CD4-positive, alpha-beta T cell treated with Interleukin-15 for 1 hour (primary cell): ENCODE measurements at regions not wholly inside any gene's neighbourhood (a gene's known extent, or its start where the extent isn't known, plus 50 kb on each side); places are given as distances from the start of the nearest gene placed in this dataset.
"Not testable (repeated sequence)": the region's sequence is repeated elsewhere in the genome, so short reads cannot be mapped to it uniquely, and the experiment has no call there.

Source experiments
- DNase-seq: peaks from one replicate; pipeline ENCODE4 v3.0.0-alpha.2; 2020

GRCh38 chr6:125354649-125355048 is 52.9 kb upstream of the HDDC2 start:
- no peak for DNase-seq

GRCh38 chr6:125356884-125357283 is 55.1 kb upstream of the HDDC2 start:
- no peak for DNase-seq

- peak; percentile 16 for DNase-seq
Observed at GRCh38 chr6:125357515-125358256, 55.9 kb upstream of the HDDC2 start.

DNA sequence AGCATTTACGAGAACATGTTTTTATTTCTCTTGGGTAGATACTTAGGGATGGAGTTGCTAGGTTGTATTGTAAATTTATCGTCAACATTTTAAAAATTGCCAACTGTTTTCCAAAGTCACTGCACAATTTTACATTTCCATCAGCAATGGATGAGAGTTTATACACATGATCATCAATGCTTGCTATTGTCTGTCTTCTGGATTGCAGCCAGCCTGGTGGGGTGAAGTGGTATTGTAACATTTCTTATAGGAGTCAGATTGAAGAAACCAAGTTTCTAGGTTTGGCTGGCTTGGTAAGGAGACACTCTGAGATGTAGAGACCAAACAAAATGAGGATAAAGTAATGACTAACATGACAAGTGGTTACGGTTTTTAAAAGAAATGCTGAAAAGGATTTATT is 57.1 kb upstream of the HDDC2 start:
- no peak for DNase-seq

GRCh38 chr6:125361868-125362267 is 60.1 kb upstream of the HDDC2 start:
- no peak for DNase-seq

DNA sequence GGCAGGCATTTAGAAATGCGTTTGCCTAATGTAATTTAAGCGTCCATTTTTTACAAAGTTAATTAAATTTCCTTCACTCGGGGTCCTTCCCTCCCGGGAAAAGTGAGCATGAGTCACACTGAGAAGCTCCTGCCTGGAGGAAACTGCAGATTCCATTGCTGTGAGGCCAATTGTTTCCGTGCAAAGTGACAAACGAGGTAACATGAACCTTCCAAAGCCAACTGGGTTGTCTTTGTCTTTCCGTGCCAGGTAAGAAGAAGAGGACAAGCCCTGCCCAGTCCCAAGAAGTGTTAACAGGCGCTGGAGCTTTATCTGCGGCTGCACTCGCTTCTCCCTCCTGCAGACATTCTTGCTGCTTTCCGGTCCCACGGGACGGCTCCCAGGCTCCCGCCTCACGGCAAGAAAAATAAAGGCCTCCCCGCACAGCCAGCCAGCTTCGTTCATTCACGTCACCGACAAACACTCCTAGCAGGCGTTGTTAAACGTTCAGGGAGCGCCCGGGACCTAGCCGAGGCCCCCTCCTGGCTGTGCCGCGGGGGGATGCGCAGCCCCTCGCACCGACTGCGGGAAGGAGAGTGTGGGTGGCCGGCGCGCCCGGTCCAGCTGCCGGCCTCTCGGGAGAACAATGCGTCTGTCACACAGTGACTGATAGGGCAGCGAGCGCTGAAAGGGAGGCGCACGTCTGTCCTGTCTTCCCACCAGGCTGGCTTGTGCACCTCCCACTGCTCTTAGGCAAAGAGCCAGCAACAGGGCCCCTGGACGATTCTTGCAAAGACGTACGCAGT is 61.5 kb upstream of the HDDC2 start:
- DNase-seq = no peak

GRCh38 chr6:125363824-125364165 is 62.0 kb upstream of the HDDC2 start:
- no peak for DNase-seq

- no peak for DNase-seq
Observed at GRCh38 chr6:125365230-125365629, 63.5 kb upstream of the HDDC2 start.

DNA sequence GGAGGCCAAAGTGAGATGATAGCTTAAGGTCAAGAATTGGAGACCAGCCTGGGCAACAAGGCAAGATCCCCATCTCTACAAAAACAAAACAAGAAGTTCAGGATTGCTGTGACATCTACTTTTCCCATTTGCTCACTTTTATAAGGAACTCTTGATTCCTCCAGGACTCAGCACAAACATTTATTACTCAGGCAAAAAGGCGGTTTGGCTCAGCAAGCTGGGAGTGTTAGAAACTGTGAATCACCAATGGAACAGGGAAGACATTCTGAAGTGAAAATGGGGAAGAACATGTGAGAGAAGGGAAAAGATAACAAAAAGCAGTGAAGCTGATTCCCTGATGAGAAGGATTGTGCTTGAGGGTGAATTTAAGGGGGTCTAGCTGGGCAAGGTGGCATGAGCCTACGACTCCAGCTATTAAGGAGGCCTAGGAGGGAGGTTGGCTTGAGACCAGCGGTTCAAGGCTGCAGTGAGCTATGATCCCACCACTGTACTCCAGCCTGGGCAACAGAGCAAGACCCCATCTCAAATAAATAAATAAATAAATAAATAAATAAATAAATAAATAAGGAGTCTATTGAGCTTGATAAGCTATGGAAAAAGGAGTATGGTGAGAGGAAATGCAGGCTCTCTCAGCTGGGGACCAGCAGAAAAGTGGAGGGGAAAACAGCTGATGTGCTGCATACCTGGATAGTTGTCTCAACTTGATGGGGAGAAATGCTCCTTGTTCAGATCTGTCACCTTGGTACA is 65.4 kb upstream of the HDDC2 start:
- DNase-seq = no peak

DNA sequence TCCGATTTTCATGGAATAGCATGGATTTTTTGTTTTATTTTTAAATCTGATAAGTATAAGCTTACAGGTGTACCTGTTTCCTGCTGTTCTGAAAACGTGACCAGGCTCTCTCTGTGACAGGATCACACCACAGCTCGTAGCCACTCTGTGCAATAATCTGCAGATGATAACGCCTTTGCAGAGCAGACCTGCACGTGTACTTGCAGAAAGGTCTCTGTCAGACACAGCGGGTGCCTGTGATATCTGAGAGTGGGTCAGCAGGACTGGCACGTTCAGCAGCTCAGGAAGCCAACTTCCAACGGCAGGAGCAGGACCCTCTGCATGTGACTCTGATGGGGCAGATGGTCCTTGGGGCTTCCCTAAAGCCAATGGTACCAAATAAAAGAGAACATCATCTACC is 68.6 kb upstream of the HDDC2 start:
- DNase-seq = no peak

GRCh38 chr6:125375013-125375412 is 73.2 kb upstream of the HDDC2 start:
- DNase-seq = no peak

DNA sequence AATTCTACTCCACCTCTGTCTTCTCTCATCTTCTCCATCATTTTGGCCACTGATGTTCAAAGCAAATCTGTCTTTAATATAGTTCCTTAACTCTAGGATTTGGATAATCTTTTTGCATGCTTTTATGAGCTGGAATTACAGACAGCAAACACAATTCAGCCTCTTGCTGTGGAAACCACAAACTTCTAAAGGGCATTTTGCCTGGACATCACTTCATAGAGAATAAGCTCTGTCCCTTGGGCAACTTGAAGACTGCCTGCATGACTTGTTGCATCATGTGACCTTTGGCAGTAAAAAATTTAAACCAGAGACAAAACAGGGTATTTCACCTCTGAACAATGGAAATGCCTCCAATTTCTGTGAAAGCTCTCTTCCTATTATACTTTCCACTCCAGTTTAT is 74.1 kb upstream of the HDDC2 start:
- DNase-seq = no peak

GRCh38 chr6:125377621-125378020 is 75.9 kb upstream of the HDDC2 start:
- no peak for DNase-seq

DNA sequence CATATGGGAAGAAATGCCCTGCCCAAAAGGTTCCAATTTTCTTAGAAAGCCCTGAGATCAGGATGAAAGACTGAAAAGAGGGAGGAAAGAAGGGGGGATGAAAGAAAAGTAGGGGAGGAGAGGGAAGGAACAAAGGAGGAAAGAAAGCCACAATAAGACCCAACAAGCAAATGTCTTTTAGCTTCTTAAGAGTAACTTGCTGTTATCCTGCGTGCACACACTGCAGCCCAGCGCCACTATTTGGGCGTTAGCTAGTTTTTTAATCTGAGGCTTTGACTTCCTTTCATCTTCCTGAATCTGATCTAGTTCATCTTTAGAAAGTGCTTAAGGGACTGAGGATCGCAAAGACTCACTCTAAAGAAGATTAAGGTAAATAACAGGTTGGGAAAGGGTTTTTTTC is 77.4 kb upstream of the HDDC2 start:
- no peak for DNase-seq

- DNase-seq = no peak
Observed at GRCh38 chr6:125380474-125380873, 78.7 kb upstream of the HDDC2 start.

DNA sequence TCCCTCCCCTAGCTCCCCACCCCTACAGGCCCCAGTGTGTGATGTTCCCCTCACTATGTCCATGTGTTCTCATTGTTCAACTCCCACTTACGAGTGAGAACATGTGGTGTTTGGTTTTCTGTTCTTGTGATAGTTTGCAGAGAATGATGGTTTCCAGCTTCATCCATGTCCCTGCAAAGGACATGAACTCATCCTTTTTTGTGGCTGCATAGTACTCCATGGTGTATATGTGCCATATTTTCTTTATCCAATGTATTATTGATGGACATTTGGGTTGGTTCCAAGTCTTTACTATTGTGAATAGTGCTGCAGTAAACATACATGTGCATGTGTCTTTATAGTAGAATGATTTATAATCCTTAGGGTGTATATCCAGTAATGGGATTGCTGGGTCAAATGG is 84.6 kb upstream of the HDDC2 start:
- DNase-seq = not testable (repeated sequence)

GRCh38 chr6:125392682-125393081 is 90.9 kb upstream of the HDDC2 start:
- DNase-seq = no peak

DNA sequence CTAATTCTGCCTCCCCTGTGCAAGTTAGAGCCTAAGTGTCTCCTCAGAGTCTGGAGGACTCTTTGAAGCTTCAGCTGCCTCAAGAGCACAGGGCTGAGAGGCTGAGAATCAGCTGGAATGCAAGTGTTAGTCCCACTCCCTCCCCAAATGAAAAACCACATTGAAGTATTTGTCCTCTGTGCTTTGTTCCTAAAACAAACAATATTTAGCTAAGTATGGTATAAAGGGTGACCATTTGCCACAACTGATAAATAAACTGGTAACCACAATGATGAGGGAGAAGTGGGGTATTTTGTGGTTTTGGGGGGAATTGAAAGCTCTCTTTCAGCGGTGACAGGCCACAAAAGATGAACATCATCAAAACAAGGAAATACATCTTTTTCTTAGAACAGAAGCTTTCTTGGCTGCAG is 91.7 kb upstream of the HDDC2 start:
- DNase-seq = no peak

- no peak for DNase-seq
Observed at GRCh38 chr6:125406741-125407140, 105.0 kb upstream of the HDDC2 start.

DNA sequence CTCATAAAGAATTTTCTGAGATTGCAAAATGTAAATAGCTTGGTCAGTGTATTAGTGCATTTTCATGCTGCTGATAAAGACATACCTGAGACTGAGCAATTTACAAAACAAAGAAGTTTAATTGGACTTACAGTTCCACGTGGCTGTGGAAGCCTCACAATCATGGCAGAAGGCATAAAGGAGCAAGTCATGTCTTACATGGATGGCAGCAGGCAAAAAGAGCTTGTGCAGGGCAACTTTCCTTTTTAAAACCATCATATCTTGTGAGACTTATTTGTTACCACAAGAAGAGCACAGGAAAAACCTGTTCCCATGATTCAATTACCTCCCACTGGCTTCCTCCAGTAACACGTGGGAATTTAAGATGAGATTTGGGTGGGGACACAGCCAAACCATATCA is 112.7 kb upstream of the HDDC2 start:
- no peak for DNase-seq

GRCh38 chr6:125415913-125416312 is 114.1 kb upstream of the HDDC2 start:
- DNase-seq = no peak

DNA sequence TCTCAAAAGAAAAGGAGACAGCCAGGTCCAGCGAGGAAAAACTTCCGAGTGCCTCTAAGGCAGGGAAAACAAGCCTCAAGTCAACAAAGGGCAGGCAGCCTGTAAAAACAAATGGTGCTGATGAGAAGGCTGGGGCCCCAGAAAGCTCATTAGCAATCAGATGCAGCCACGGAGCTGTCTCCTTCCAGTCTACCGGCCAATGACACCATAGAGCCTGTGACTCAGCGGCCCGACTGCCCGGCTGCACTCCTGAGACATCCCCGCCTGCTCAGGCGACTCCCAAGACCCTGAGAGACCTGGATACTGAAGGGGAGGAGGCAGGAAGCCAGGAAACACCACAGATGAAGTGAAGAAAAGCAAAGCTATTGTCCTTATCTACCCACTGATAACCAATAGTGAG is 120.1 kb upstream of the HDDC2 start:
- no peak for DNase-seq

GRCh38 chr6:125423047-125423446 is 121.3 kb upstream of the HDDC2 start:
- DNase-seq = no peak

DNA sequence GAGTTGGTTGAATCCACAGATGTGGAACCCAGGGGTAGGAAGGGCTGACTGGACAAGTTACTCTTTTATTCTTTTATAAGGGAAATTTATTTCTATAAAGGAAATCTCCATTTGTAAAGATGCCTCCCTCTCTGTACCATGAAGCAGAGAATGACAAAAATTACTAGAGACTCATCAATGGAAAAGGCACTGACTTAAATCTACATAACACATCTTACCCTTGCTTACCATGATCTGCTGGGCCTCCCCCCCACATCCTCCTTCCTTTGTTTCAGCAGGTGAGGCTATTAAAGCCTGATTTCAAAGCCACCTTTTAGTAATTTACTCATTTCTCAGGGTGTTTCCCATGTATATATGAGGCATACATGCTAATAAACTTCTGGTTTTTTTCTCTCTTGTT is 130.2 kb upstream of the HDDC2 start:
- DNase-seq = no peak
